GM23248 (cell line): ENCODE measurements at regions not wholly inside any gene's neighbourhood (a gene's known extent, or its start where the extent isn't known, plus 50 kb on each side); places are given as distances from the start of the nearest gene placed in this dataset.
A peak's percentile ranks its signal among the peaks of the same experiment; 100 is the strongest.

Source experiments
- DNase-seq: peaks from one replicate; pipeline ENCODE4 v3.0.0-alpha.2; 2015
- H2AFZ ChIP-seq: fragments of 200-600 bp; sonication (generic); 2 replicates; pipeline ENCODE4 v1.6.1; 2016; ENCODE audit warnings: antibody characterized with exemption
- H3F3A ChIP-seq: fragments of 200-600 bp; sonication (generic); 2 replicates; pipeline ENCODE4 v1.6.1; 2016; ENCODE audit warnings: mild to moderate bottlenecking, antibody characterized with exemption, mixed run types; ENCODE audit not compliant: insufficient read depth
- H3K27ac ChIP-seq: fragments of 200-600 bp; sonication (generic); 2 replicates; pipeline ENCODE4 v1.5.1; 2016; ENCODE audit warnings: mild to moderate bottlenecking
- H3K27me3 ChIP-seq: fragments of 200-600 bp; sonication (generic); replicated peaks from 2 replicates; pipeline ENCODE4 v1.6.1; 2016; ENCODE audit warnings: mild to moderate bottlenecking; ENCODE audit not compliant: insufficient read depth
- H3K36me3 ChIP-seq: fragments of 200-600 bp; sonication (generic); 2 replicates; pipeline ENCODE4 v1.6.1; 2016; ENCODE audit warnings: low read depth, mild to moderate bottlenecking
- H3K4me1 ChIP-seq: fragments of 200-600 bp; sonication (generic); 2 replicates; pipeline ENCODE4 v1.6.1; 2016; ENCODE audit warnings: mild to moderate bottlenecking; ENCODE audit not compliant: insufficient read depth
- H3K4me2 ChIP-seq: fragments of 200-600 bp; sonication (generic); one replicate; pipeline ENCODE4 v1.6.1; 2016; ENCODE audit warnings: mild to moderate bottlenecking; ENCODE audit not compliant: unreplicated experiment
- H3K4me3 ChIP-seq: fragments of 200-600 bp; sonication (generic); 2 replicates; pipeline ENCODE4 v1.5.1; 2016; ENCODE audit warnings: mild to moderate bottlenecking
- H3K79me2 ChIP-seq: fragments of 200-600 bp; sonication (generic); 2 replicates; pipeline ENCODE4 v1.6.1; 2016; ENCODE audit warnings: mild to moderate bottlenecking; ENCODE audit not compliant: insufficient read depth
- H3K9ac ChIP-seq: fragments of 200-600 bp; sonication (generic); 2 replicates; pipeline ENCODE4 v1.6.1; 2016; ENCODE audit warnings: mild to moderate bottlenecking
- H3K9me2 ChIP-seq: fragments of 200-600 bp; sonication (generic); 2 replicates; pipeline ENCODE4 v1.6.1; 2016; ENCODE audit warnings: mixed run types, mild to moderate bottlenecking, moderate library complexity; ENCODE audit not compliant: insufficient read depth
- H3K9me3 ChIP-seq: fragments of 200-600 bp; sonication (generic); one replicate; pipeline ENCODE4 v1.6.1; 2017; ENCODE audit warnings: low read depth
- H4K20me1 ChIP-seq: fragments of 200-600 bp; sonication (generic); 2 replicates; pipeline ENCODE4 v1.6.0; 2016; ENCODE audit not compliant: insufficient read depth
- EZH2 ChIP-seq: fragments of 200-600 bp; sonication (generic); IDR thresholded peaks from 2 replicates; pipeline ENCODE4 v1.6.1; 2018; ENCODE audit warnings: antibody characterized with exemption, mild to moderate bottlenecking; ENCODE audit not compliant: insufficient read depth, poor library complexity, severe bottlenecking
- EZH2phosphoT487 ChIP-seq: fragments of 200-600 bp; sonication (generic); IDR thresholded peaks from 2 replicates; pipeline ENCODE4 v1.6.1; 2018; ENCODE audit warnings: antibody characterized with exemption, moderate library complexity, mild to moderate bottlenecking, low read depth; ENCODE audit not compliant: insufficient read depth
- WGBS, 2 experiments: methylation state at CpG; one replicate each; pipeline ENCODE4 v1.1.6; 2015 to 2017; ENCODE audit warnings: low lambda C conversion rate in 2 of 2, low coverage in 1 of 2; ENCODE audit errors: missing lambda C conversion rate in 2 of 2; 5-methylcytosine and 5-hydroxymethylcytosine counted together
- in situ Hi-C: fragments of 300-500 bp; cut with MboI; formaldehyde crosslinking; loops from 2 replicates; pipeline ENCODE4 v1.15.0; 2020

DNA sequence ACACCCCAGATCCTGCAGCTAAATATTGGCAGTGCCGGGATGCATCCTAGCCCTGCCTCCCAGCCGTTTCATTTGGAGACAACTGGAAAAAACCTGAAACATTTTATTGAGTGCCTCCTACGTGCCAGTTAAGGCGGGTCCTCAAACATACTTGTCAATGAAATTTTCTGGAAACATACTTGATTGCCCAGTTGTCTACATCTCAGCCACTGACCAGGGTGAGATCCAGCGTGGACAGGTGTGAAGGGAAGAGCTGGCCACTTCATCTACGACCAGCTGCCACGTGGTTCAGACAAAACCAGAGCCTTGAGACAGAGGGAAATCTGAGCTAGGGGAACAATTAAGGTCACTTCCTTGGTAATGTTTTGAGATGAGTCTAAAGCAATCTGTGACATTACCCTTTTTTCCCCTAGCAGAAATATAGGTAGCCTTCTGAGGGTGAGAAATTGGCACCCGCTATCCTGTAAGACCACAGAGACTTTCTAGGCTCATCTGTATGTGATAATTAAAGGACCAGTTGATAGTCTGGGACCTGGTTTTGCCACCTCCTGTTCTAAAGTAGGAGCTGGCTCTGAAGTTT, 116.3 kb upstream of the MTHFD1L start:
- H3K9me3 ChIP-seq = no peaks in the 10 kb centered on the region

DNA sequence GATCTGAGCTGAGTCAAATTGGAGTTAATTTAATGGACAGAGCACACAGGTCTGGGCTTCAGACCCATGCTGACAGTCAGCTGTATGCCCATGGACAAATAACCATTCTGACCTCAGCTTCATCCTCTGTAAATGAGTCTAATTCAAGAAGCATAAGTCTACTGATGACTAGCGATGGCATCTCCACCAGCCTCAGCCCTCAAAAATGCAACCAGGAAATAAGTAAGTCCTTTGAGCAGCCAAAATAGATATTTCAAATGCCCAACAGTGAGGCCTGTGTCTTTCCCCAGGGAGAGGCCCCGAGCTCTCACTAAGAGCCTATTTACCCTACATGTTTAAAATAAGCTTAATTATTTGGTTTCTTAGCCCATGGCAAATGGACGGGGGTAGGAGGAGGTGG, 114.2 kb upstream of the MTHFD1L start:
- Histone ChIP-seq H3K9ac (peak overlapping the region; percentile 49), H3K79me2 (no peaks in the 10 kb centered on the region), H3K9me2 (no peaks in the 10 kb centered on the region), H2AFZ (peak overlapping the region; percentile 75), H3K9me3 (no peaks in the 10 kb centered on the region), H3K27ac (peak overlapping the region; percentile 60), H3K4me1 (peaks cover 22% of the 10 kb centered on the region), H3K36me3 (no peaks in the 10 kb centered on the region), H3K4me3 (peak overlapping the region; percentile 22; the same call in 1 of the 2 replicates), H4K20me1 (no peaks in the 10 kb centered on the region), H3K4me2 (peak overlapping the region; percentile 48), H3K27me3 (no peaks in the 10 kb centered on the region), H3F3A (peaks cover 12% of the 10 kb centered on the region; the same call in 1 of the 2 replicates)
- peak; percentile 86 for DNase-seq
- in situ Hi-C loops = no loop called here
- WGBS, 2 experiments = 20 to 23% methylated on average over 3 of the region's 3 CpGs
- TF ChIP-seq EZH2 (no peak), EZH2phosphoT487 (no peak)

More for the DNA sequence above, 116.3 kb upstream of the MTHFD1L start:
- Histone ChIP-seq H3K4me2 (no peak overlapping the region), H3K9ac (no peak overlapping the region), H3K36me3 (no peaks in the 10 kb centered on the region), H2AFZ (no peak overlapping the region), H3K4me3 (no peak overlapping the region), H3K9me2 (no peaks in the 10 kb centered on the region), H3K27me3 (no peaks in the 10 kb centered on the region), H3K4me1 (peaks cover 22% of the 10 kb centered on the region), H3F3A (peaks cover 12% of the 10 kb centered on the region; the same call in 1 of the 2 replicates), H3K79me2 (no peaks in the 10 kb centered on the region), H4K20me1 (no peaks in the 10 kb centered on the region), H3K27ac (no peak overlapping the region)
- in situ Hi-C loops = no loop called here
- TF ChIP-seq EZH2phosphoT487 = no peak
- no peak for TF ChIP-seq EZH2
- 80 to 82% methylated on average over 8 of the region's 8 CpGs for WGBS, 2 experiments
- DNase-seq = no peak

DNA sequence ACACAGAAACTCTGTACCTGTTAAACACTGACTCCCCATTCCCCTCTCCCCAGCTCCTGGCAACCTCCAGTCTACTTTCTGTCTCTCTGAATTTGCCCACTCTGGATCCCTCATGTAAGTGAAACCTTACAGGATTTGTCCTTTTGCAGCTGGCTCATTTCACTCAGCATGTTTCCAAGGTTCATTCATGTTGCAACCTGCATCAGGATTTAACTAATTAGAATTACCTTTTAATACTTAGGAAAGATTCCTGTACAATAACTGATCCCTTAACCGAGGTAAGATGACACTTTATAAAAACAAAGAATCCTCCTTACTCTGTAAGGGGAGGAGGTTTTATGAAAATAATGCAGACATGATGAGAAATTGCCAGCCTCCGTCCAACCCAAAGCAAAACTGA, 113.1 kb upstream of the MTHFD1L start:
- 97 to 100% methylated on average over 2 of the region's 2 CpGs for WGBS, 2 experiments
- H3F3A ChIP-seq = peaks cover 12% of the 10 kb centered on the region; the same call in 1 of the 2 replicates
- H3K9ac ChIP-seq = no peak overlapping the region
- in situ Hi-C loops = no loop called here
- no peaks in the 10 kb centered on the region for H3K79me2 ChIP-seq
- H3K9me2 ChIP-seq = no peaks in the 10 kb centered on the region
- no peak for DNase-seq
- no peak overlapping the region for H3K27ac ChIP-seq
- TF ChIP-seq EZH2phosphoT487 (no peak), EZH2 (no peak)
- peaks cover 22% of the 10 kb centered on the region for H3K4me1 ChIP-seq
- no peaks in the 10 kb centered on the region for H3K9me3 ChIP-seq
- H2AFZ ChIP-seq = no peak overlapping the region
- no peaks in the 10 kb centered on the region for H3K27me3 ChIP-seq
- H4K20me1 ChIP-seq = no peaks in the 10 kb centered on the region
- no peak overlapping the region for H3K4me2 ChIP-seq
- H3K4me3 ChIP-seq = no peak overlapping the region
- no peaks in the 10 kb centered on the region for H3K36me3 ChIP-seq

DNA sequence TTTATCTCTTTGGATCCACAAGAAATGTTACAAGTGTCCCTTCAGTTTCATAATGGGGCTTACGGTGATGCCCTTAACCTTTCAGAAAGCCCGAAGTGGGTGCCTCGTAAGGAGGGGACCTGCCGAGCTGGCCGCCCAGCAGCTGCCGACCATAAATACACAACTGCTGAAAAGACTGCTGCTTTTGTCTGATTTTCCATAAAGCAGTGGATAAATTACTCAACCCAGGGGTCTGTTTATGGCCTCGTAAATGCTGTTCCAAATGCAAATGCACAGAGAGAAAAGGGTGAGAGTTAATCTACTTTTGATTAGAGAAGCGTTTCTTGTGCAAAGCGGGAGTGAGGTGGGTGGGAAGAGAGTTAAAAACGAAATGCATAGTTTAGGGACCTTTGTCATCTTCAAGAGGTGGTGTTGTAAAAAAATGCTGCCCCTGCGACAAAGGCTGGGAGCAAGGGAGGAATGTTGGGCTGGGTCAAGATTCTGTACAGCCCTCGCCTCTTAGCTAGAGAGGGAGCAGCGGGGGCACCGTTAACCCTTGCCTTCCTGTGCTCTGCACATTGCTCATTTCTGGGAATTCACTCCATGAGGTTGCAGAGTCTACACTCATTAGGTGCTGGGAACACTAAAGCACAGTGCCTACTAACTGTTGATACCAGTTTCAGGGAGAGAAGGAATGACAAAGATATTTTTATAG, 112.0 kb upstream of the MTHFD1L start:
- H2AFZ ChIP-seq = peak overlapping the region; percentile 72
- H3F3A ChIP-seq = peaks cover 12% of the 10 kb centered on the region; the same call in 1 of the 2 replicates
- H3K36me3 ChIP-seq = no peaks in the 10 kb centered on the region
- no peaks in the 10 kb centered on the region for H3K9me3 ChIP-seq
- no peaks in the 10 kb centered on the region for H3K9me2 ChIP-seq
- H3K27me3 ChIP-seq = no peaks in the 10 kb centered on the region
- H3K4me3 ChIP-seq = no peak overlapping the region
- no peak overlapping the region for H3K27ac ChIP-seq
- H3K4me2 ChIP-seq = peak overlapping the region; percentile 11
- H3K9ac ChIP-seq = no peak overlapping the region
- H3K79me2 ChIP-seq = no peaks in the 10 kb centered on the region
- 18 to 25% methylated on average over 14 of the region's 14 CpGs for WGBS, 2 experiments
- H3K4me1 ChIP-seq = peaks cover 22% of the 10 kb centered on the region
- TF ChIP-seq EZH2 (no peak), EZH2phosphoT487 (no peak)
- DNase-seq = no peak
- in situ Hi-C loops = no loop called here
- no peaks in the 10 kb centered on the region for H4K20me1 ChIP-seq
